Suprapubic skin (tissue), 4 donors: ENCODE measurements at regions not wholly inside any gene's neighbourhood (a gene's known extent, or its start where the extent isn't known, plus 50 kb on each side); places are given as distances from the start of the nearest gene placed in this dataset.
A peak's percentile ranks its signal among the peaks of the same experiment; 100 is the strongest.

Experiments used
- DNase-seq, 2 donors: peaks; one replicate each; pipeline ENCODE4 v3.0.0-alpha.2; 2019; ENCODE audit warnings: low spot score in 2 of 2
- H3K27ac ChIP-seq: fragments of 200-600 bp; sonication (generic); one replicate; pipeline ENCODE4 v1.5.1; 2019
- H3K27me3 ChIP-seq: fragments of 200-600 bp; sonication (generic); one replicate; pipeline ENCODE4 v1.5.1; 2019
- H3K36me3 ChIP-seq: fragments of 200-600 bp; sonication (generic); one replicate; pipeline ENCODE4 v1.5.1; 2019
- H3K4me1 ChIP-seq: fragments of 200-600 bp; sonication (generic); one replicate; pipeline ENCODE4 v1.5.1; 2019
- H3K4me3 ChIP-seq: fragments of 200-600 bp; sonication (generic); one replicate; pipeline ENCODE4 v1.5.1; 2019; ENCODE audit warnings: mild to moderate bottlenecking
- H3K9me3 ChIP-seq: fragments of 200-600 bp; sonication (generic); one replicate; pipeline ENCODE4 v1.5.1; 2019
- CTCF ChIP-seq, 2 donors: fragments of 200-600 bp in 1 of 2; fragments of 450-650 bp in 1 of 2; sonication (generic) in 1 of 2; IDR thresholded peaks; one replicate each; pipeline ENCODE4 v1.5.1; 2016 to 2019; ENCODE audit warnings: antibody characterized with exemption in 2 of 2, mild to moderate bottlenecking in 1 of 2, moderate library complexity in 1 of 2
- EP300 ChIP-seq: sonication (generic); formaldehyde crosslinking; IDR thresholded peaks from one replicate; pipeline ENCODE4 v1.6.1; 2017; ENCODE audit warnings: antibody characterized with exemption
- POLR2A ChIP-seq, 2 donors: fragments of 450-650 bp; IDR thresholded peaks; one replicate each; pipeline ENCODE4 v1.6.1; 2017; ENCODE audit warnings: antibody characterized with exemption in 2 of 2, mild to moderate bottlenecking in 2 of 2, moderate library complexity in 2 of 2
- POLR2AphosphoS5 ChIP-seq, 3 donors: sonication (generic); formaldehyde crosslinking; IDR thresholded peaks; one replicate each; pipeline ENCODE4 v1.6.1; 2017; ENCODE audit warnings: antibody characterized with exemption in 3 of 3
- WGBS: methylation state at CpG from one replicate; pipeline ENCODE4 v1.1.5; 2018; 5-methylcytosine and 5-hydroxymethylcytosine counted together

DNA sequence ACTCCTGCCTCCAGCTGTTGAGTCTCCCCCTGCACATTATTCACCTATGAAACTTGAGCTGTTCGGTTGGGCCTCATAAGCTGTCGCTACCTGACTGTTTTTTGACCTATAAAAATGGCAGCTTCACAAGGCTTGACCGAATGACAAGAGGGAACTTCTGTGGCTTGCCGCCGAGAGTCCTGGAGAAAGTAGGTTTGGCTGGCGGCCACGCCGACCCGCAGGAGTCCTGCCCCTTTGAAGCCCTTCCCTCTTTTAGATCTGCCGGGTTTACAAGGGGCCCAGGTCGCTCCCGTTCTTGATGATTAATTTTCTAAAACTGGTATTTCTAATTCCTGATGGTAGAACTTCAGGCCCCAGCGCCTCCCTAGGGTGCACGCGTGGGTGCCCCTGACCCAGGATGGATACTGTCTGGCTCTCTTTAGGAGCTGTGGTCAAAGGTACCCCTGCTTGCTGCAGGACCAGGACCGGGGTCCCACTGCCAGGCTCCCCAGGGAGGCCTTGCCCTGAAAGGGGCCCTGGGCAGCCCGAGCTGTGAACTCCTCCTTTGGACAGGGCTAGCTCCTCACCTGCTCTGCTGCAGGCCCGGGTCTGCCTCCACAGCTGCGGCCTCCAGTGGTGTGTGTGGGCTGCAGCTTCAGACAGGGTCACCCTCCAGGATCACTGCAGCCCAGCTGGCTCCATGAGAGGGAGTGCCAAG is 171.8 kb downstream of the CTTN start:
- Histone ChIP-seq H3K4me3 (no peak overlapping the region), H3K27me3 (no peaks in the 10 kb centered on the region), H3K9me3 (no peaks in the 10 kb centered on the region), H3K4me1 (peaks cover 22% of the 10 kb centered on the region), H3K36me3 (no peaks in the 10 kb centered on the region), H3K27ac (no peak overlapping the region)
- 87% methylated on average over 16 of the region's 19 CpGs for WGBS
- no peak for DNase-seq
- TF ChIP-seq POLR2AphosphoS5 (IDR thresholded peaks at IDR 0.05), result no peak
- TF ChIP-seq POLR2A (IDR thresholded peaks at IDR 0.05), result no peak
- TF ChIP-seq CTCF (IDR thresholded peaks at IDR 0.05), result no peak
- TF ChIP-seq EP300, result no peak

DNA sequence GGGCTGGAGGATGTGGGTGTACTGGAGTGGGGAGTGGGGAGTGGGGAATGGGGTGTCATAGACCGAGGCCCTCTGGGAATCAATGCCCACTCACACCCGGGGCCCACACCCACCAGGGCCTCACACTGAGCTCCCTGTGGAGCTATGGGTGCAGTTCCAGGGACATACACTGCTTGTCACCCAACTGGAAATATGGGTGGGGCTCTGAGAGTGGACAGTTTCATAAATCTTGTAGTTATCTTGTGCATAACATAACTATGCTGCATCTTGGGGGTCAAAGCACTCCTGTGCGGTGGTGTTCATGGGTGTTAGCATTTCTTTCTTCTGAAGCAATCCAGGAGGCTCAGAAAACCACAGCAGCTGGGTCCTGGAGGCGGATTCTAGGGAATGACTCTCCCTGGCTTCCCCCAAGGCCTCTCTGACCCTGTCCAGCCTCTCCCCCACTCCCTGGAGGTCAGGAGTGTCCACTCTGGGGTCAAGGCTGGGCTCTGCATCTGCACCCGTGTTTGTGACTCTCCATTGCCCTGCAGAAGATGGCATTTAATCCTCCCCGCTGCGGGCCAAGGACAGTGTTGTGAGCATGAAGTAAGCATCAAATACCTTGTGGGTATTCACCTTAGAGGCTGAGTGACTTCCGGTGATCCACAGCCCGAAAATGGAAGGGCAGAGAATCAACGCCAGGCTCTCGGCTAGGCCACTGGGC is 172.5 kb downstream of the CTTN start:
- WGBS, result 68% methylated on average over 9 of the region's 11 CpGs
- H3K4me1 ChIP-seq, result peaks cover 22% of the 10 kb centered on the region
- H3K36me3 ChIP-seq, result no peaks in the 10 kb centered on the region
- no peaks in the 10 kb centered on the region for H3K27me3 ChIP-seq
- H3K27ac ChIP-seq, result no peak overlapping the region
- no peak overlapping the region for H3K4me3 ChIP-seq
- DNase-seq, result no peak
- TF ChIP-seq CTCF (IDR thresholded peaks at IDR 0.05) (no peak), EP300 (no peak), POLR2A (IDR thresholded peaks at IDR 0.05) (no peak), POLR2AphosphoS5 (IDR thresholded peaks at IDR 0.05) (no peak)
- no peaks in the 10 kb centered on the region for H3K9me3 ChIP-seq

- TF ChIP-seq POLR2A (IDR thresholded peaks at IDR 0.05) (no peak), POLR2AphosphoS5 (IDR thresholded peaks at IDR 0.05) (no peak), EP300 (no peak), CTCF (IDR thresholded peaks at IDR 0.05) (no peak)
- Histone ChIP-seq H3K9me3 (no peaks in the 10 kb centered on the region), H3K27me3 (no peaks in the 10 kb centered on the region), H3K36me3 (no peaks in the 10 kb centered on the region), H3K27ac (no peak overlapping the region), H3K4me1 (peaks cover 14% of the 10 kb centered on the region), H3K4me3 (no peak overlapping the region)
- DNase-seq, result no peak
- WGBS, result 97% methylated on average over 18 of the region's 18 CpGs
Observed at GRCh38 chr11:70572974-70573260, 174.6 kb downstream of the CTTN start.

- TF ChIP-seq CTCF (IDR thresholded peaks at IDR 0.05), result no peak
- no peak for TF ChIP-seq POLR2A (IDR thresholded peaks at IDR 0.05)
- no peak for TF ChIP-seq EP300
- no peak for TF ChIP-seq POLR2AphosphoS5 (IDR thresholded peaks at IDR 0.05)
- Histone ChIP-seq H3K27ac (no peak overlapping the region), H3K9me3 (no peaks in the 10 kb centered on the region), H3K36me3 (no peaks in the 10 kb centered on the region), H3K27me3 (no peaks in the 10 kb centered on the region), H3K4me1 (peaks cover 6% of the 10 kb centered on the region), H3K4me3 (no peak overlapping the region)
- 84% methylated on average over 11 of the region's 13 CpGs for WGBS
- DNase-seq, result peak in 1 of 2 donors; percentile 47
Observed at GRCh38 chr11:70573701-70574151, 175.4 kb downstream of the CTTN start.

GRCh38 chr11:70574725-70575347 is 176.5 kb downstream of the CTTN start:
- WGBS, result 85% methylated on average over 12 of the region's 12 CpGs
- no peak overlapping the region for H3K4me3 ChIP-seq
- H3K9me3 ChIP-seq, result no peaks in the 10 kb centered on the region
- H3K27ac ChIP-seq, result no peak overlapping the region
- H3K27me3 ChIP-seq, result no peaks in the 10 kb centered on the region
- TF ChIP-seq EP300, result no peak
- TF ChIP-seq POLR2A (IDR thresholded peaks at IDR 0.05), result no peak
- no peak for TF ChIP-seq CTCF (IDR thresholded peaks at IDR 0.05)
- no peak for TF ChIP-seq POLR2AphosphoS5 (IDR thresholded peaks at IDR 0.05)
- H3K36me3 ChIP-seq, result no peaks in the 10 kb centered on the region
- peak in 1 of 2 donors; percentile 30 for DNase-seq
- no peaks in the 10 kb centered on the region for H3K4me1 ChIP-seq
